Neural crest cell (in vitro differentiated cells): ENCODE measurements at regions not wholly inside any gene's neighbourhood (a gene's known extent, or its start where the extent isn't known, plus 50 kb on each side); places are given as distances from the start of the nearest gene placed in this dataset.

Experiments used
- DNase-seq: peaks from one replicate; pipeline ENCODE4 v3.0.0; 2021; ENCODE audit warnings: low read depth, mixed read lengths, low spot score
- H3K27ac Mint-ChIP-seq: one replicate; pipeline ENCODE4 v1.8.0; 2021; ENCODE audit warnings: mild to moderate bottlenecking, mixed read lengths; ENCODE audit not compliant: unreplicated experiment
- H3K27me3 Mint-ChIP-seq: 2 replicates; pipeline ENCODE4 v1.8.0; 2021; ENCODE audit warnings: low read depth, mild to moderate bottlenecking, mixed read lengths
- H3K36me3 Mint-ChIP-seq: 2 replicates; pipeline ENCODE4 v1.8.0; 2021; ENCODE audit warnings: low read depth, mild to moderate bottlenecking, mixed read lengths
- H3K4me1 Mint-ChIP-seq: 2 replicates; pipeline ENCODE4 v1.8.0; 2021; ENCODE audit warnings: mixed read lengths
- H3K4me3 Mint-ChIP-seq: one replicate; pipeline ENCODE4 v1.8.0; 2021; ENCODE audit warnings: mild to moderate bottlenecking, mixed read lengths
- H3K9me3 Mint-ChIP-seq: 2 replicates; pipeline ENCODE4 v1.8.0; 2021; ENCODE audit warnings: mixed read lengths
- TF ChIP-seq, protein P1 (sequence below): fragments of 200-600 bp; sonication (generic); conservative IDR thresholded peaks from 2 replicates; pipeline ENCODE4 v1.5.0; 2021; ENCODE audit warnings: antibody characterized with exemption, mild to moderate bottlenecking

GRCh38 chr6:74075323-74075722, 379.3 kb downstream of the CD109 start:
- Mint-ChIP-seq H3K4me3 (no peak overlapping the region), H3K4me1 (no peaks in the 10 kb centered on the region), H3K36me3 (no peaks in the 10 kb centered on the region), H3K27ac (no peak overlapping the region), H3K9me3 (no peaks in the 10 kb centered on the region), H3K27me3 (no peaks in the 10 kb centered on the region)
- TF ChIP-seq, protein P1, sequence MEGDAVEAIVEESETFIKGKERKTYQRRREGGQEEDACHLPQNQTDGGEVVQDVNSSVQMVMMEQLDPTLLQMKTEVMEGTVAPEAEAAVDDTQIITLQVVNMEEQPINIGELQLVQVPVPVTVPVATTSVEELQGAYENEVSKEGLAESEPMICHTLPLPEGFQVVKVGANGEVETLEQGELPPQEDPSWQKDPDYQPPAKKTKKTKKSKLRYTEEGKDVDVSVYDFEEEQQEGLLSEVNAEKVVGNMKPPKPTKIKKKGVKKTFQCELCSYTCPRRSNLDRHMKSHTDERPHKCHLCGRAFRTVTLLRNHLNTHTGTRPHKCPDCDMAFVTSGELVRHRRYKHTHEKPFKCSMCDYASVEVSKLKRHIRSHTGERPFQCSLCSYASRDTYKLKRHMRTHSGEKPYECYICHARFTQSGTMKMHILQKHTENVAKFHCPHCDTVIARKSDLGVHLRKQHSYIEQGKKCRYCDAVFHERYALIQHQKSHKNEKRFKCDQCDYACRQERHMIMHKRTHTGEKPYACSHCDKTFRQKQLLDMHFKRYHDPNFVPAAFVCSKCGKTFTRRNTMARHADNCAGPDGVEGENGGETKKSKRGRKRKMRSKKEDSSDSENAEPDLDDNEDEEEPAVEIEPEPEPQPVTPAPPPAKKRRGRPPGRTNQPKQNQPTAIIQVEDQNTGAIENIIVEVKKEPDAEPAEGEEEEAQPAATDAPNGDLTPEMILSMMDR = no peak
- DNase-seq = no peak

- no peak overlapping the region for H3K4me3 Mint-ChIP-seq
- no peaks in the 10 kb centered on the region for H3K27me3 Mint-ChIP-seq
- TF ChIP-seq, protein P1 = no peak
- no peak for DNase-seq
- no peak overlapping the region for H3K27ac Mint-ChIP-seq
- H3K9me3 Mint-ChIP-seq = no peaks in the 10 kb centered on the region
- no peaks in the 10 kb centered on the region for H3K36me3 Mint-ChIP-seq
- no peaks in the 10 kb centered on the region for H3K4me1 Mint-ChIP-seq
Measured at GRCh38 chr6:74074645-74075044, 378.6 kb downstream of the CD109 start.

GRCh38 chr6:74073999-74074398, 378.0 kb downstream of the CD109 start:
- H3K9me3 Mint-ChIP-seq = no peaks in the 10 kb centered on the region
- no peak overlapping the region for H3K4me3 Mint-ChIP-seq
- H3K27ac Mint-ChIP-seq = no peak overlapping the region
- TF ChIP-seq, protein P1 = no peak
- no peaks in the 10 kb centered on the region for H3K36me3 Mint-ChIP-seq
- DNase-seq = no peak
- no peaks in the 10 kb centered on the region for H3K27me3 Mint-ChIP-seq
- H3K4me1 Mint-ChIP-seq = no peaks in the 10 kb centered on the region

GRCh38 chr6:74073429-74073828, 377.4 kb downstream of the CD109 start:
- DNase-seq = no peak
- H3K4me1 Mint-ChIP-seq = no peaks in the 10 kb centered on the region
- H3K4me3 Mint-ChIP-seq = no peak overlapping the region
- H3K9me3 Mint-ChIP-seq = no peaks in the 10 kb centered on the region
- H3K27ac Mint-ChIP-seq = no peak overlapping the region
- H3K27me3 Mint-ChIP-seq = no peaks in the 10 kb centered on the region
- H3K36me3 Mint-ChIP-seq = no peaks in the 10 kb centered on the region
- TF ChIP-seq, protein P1 = no peak

- no peaks in the 10 kb centered on the region for H3K27me3 Mint-ChIP-seq
- no peaks in the 10 kb centered on the region for H3K4me1 Mint-ChIP-seq
- H3K4me3 Mint-ChIP-seq = no peak overlapping the region
- DNase-seq = no peak
- TF ChIP-seq, protein P1 = no peak
- H3K36me3 Mint-ChIP-seq = no peaks in the 10 kb centered on the region
- no peaks in the 10 kb centered on the region for H3K9me3 Mint-ChIP-seq
- no peak overlapping the region for H3K27ac Mint-ChIP-seq
Measured at GRCh38 chr6:74071214-74071613, 375.2 kb downstream of the CD109 start.

DNA sequence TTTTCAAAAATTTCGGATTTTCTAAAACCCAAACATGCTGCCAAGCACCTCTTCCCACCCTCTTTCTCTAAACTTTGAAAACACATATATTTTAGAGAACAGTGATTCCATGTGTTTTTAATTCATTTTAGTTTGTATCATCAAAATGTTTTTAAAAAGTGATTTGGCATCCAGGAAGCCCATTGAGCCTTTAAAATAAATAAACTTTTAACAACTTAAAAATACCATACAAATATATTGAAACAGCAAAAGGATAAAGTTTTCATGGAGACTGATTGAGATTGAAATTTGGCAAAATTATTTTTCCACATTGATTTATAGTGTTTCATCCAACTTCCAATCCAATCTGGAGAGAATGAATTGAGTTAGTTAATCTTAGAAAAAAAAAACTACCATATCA, 374.7 kb downstream of the CD109 start:
- H3K27ac Mint-ChIP-seq = no peak overlapping the region
- no peaks in the 10 kb centered on the region for H3K9me3 Mint-ChIP-seq

More for the DNA sequence above, 374.7 kb downstream of the CD109 start:
- no peak for DNase-seq
- TF ChIP-seq, protein P1 = no peak
- H3K4me1 Mint-ChIP-seq = no peaks in the 10 kb centered on the region
- no peak overlapping the region for H3K4me3 Mint-ChIP-seq
- H3K27me3 Mint-ChIP-seq = no peaks in the 10 kb centered on the region
- no peaks in the 10 kb centered on the region for H3K36me3 Mint-ChIP-seq
